ENCODE measurements at regions not wholly inside any gene's neighbourhood (a gene's known extent, or its start where the extent isn't known, plus 50 kb on each side); places are given as distances from the start of the nearest gene placed in this dataset.
A peak's percentile ranks its signal among the peaks of the same experiment; 100 is the strongest.

- DNase-seq, result no peak
- H3K27me3 ChIP-seq (replicated peaks in 2 of 5; ENCODE audit: control insufficient read depth in 4 of 5, insufficient read depth in 5 of 5, low read length in 4 of 5), result no peaks in the 10 kb centered on the region
- H3K4me1 ChIP-seq (ENCODE audit: control extremely low read depth in 1 of 4, control insufficient read depth in 4 of 4, insufficient read depth in 4 of 4, low read length in 3 of 4), result peaks cover 7 to 17% (median 13%) of the 10 kb centered on the region in 4 experiments
- ChIA-PET CTCF (interaction anchor here (0.8 to 1.5 kb wide), 5 partner anchors 9 to 285 kb away, joined by 3 to 4 read pairs (median 3); no protein-coding TSS in a partner anchor), POLR2A (no interaction called here)
- H3K27ac ChIP-seq (ENCODE audit: insufficient read depth in 1 of 2, low read depth in 1 of 2, low read length in 2 of 2, poor library complexity in 1 of 2, severe bottlenecking in 2 of 2), result no peak overlapping the region
- H3K4me3 ChIP-seq (ENCODE audit: control insufficient read depth in 1 of 7, extremely low read depth in 1 of 7, insufficient read depth in 4 of 7, low read depth in 2 of 7, low read length in 6 of 7), result no peak overlapping the region
- WGBS (ENCODE audit: insufficient coverage), result 100% methylated on average over 1 of the region's 3 CpGs
- no peaks in the 10 kb centered on the region for H3K9me3 ChIP-seq (ENCODE audit: control extremely low read depth in 1 of 5, control insufficient read depth in 4 of 5, insufficient read depth in 2 of 5, low read depth in 1 of 5, low read length in 4 of 5)
- H3K36me3 ChIP-seq (ENCODE audit: control insufficient read depth in 4 of 4, insufficient read depth in 4 of 4, low read length in 3 of 4), result no peaks in the 10 kb centered on the region
Observed at GRCh38 chr13:95474992-95475391, 77.5 kb upstream of the CLDN10 start.

DNA sequence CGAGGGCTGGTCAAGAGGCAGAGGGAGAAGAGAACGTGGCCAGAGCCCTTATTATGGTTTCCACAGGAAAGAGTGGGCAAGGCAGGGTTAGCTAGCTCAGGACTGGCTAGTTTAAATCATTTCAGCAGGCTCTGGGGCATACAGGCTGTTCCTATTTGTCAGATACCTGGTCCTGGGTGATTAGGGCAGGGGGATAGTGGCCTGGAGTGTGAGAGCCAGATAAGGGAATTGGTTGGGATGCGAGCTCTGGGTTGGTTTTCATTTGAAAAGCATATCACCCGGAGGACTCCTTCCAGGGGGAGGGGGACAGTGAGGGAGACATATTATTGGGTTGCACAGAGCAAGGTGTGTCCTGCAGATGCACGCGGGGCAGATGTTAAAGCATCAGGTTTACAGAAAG lies 75.3 kb upstream of the CLDN10 start:
- peak in 1 of 3 donors; percentile 55 for DNase-seq
- Histone ChIP-seq H3K36me3 (ENCODE audit: control insufficient read depth in 4 of 4, insufficient read depth in 4 of 4, low read length in 3 of 4) (no peaks in the 10 kb centered on the region), H3K27ac (ENCODE audit: insufficient read depth in 1 of 2, low read depth in 1 of 2, low read length in 2 of 2, poor library complexity in 1 of 2, severe bottlenecking in 2 of 2) (no peak overlapping the region), H3K27me3 (replicated peaks in 2 of 5; ENCODE audit: control insufficient read depth in 4 of 5, insufficient read depth in 5 of 5, low read length in 4 of 5) (no peaks in the 10 kb centered on the region), H3K9me3 (ENCODE audit: control extremely low read depth in 1 of 5, control insufficient read depth in 4 of 5, insufficient read depth in 2 of 5, low read depth in 1 of 5, low read length in 4 of 5) (no peaks in the 10 kb centered on the region), H3K4me1 (ENCODE audit: control extremely low read depth in 1 of 4, control insufficient read depth in 4 of 4, insufficient read depth in 4 of 4, low read length in 3 of 4) (peaks cover 7 to 37% (median 26%) of the 10 kb centered on the region in 4 experiments), H3K4me3 (ENCODE audit: control insufficient read depth in 1 of 7, extremely low read depth in 1 of 7, insufficient read depth in 4 of 7, low read depth in 2 of 7, low read length in 6 of 7) (no peak overlapping the region)
- POLR2A ChIA-PET, result no interaction called here
- CTCF ChIA-PET, result interaction anchor here (0.9 to 6.9 kb wide), 8 partner anchors 40 to 287 kb away, joined by 3 to 52 read pairs (median 4); no protein-coding TSS in a partner anchor
- WGBS (ENCODE audit: insufficient coverage), result 73% methylated on average over 5 of the region's 6 CpGs

- Histone ChIP-seq H3K36me3 (ENCODE audit: control insufficient read depth in 4 of 4, insufficient read depth in 4 of 4, low read length in 3 of 4) (no peaks in the 10 kb centered on the region), H3K9me3 (ENCODE audit: control extremely low read depth in 1 of 5, control insufficient read depth in 4 of 5, insufficient read depth in 2 of 5, low read depth in 1 of 5, low read length in 4 of 5) (no peaks in the 10 kb centered on the region), H3K4me1 (ENCODE audit: control extremely low read depth in 1 of 4, control insufficient read depth in 4 of 4, insufficient read depth in 4 of 4, low read length in 3 of 4) (peaks cover 7 to 37% (median 26%) of the 10 kb centered on the region in 4 experiments), H3K4me3 (ENCODE audit: control insufficient read depth in 1 of 7, extremely low read depth in 1 of 7, insufficient read depth in 4 of 7, low read depth in 2 of 7, low read length in 6 of 7) (peak overlapping the region in 5 of 7 experiments; percentile 4 to 55 (median 50)), H3K27me3 (replicated peaks in 2 of 5; ENCODE audit: control insufficient read depth in 4 of 5, insufficient read depth in 5 of 5, low read length in 4 of 5) (no peaks in the 10 kb centered on the region), H3K27ac (ENCODE audit: insufficient read depth in 1 of 2, low read depth in 1 of 2, low read length in 2 of 2, poor library complexity in 1 of 2, severe bottlenecking in 2 of 2) (peak overlapping the region; percentile 42 to 58)
- ChIA-PET CTCF (interaction anchor here (0.9 to 6.9 kb wide), 19 partner anchors 13 to 354 kb away, joined by 3 to 52 read pairs (median 4); partner anchors contain the start of gene CLDN10), POLR2A (no interaction called here)
- WGBS (ENCODE audit: insufficient coverage), result no CpG with 5 or more reads among the region's 2 CpGs
- peak in 1 of 3 donors; percentile 40 for DNase-seq
Observed at GRCh38 chr13:95479731-95480130, 72.8 kb upstream of the CLDN10 start.

- WGBS (ENCODE audit: insufficient coverage), result 0% methylated on average over 3 of the region's 7 CpGs
- POLR2A ChIA-PET, result no interaction called here
- Histone ChIP-seq H3K36me3 (ENCODE audit: control insufficient read depth in 4 of 4, insufficient read depth in 4 of 4, low read length in 3 of 4) (no peaks in the 10 kb centered on the region), H3K4me1 (ENCODE audit: control extremely low read depth in 1 of 4, control insufficient read depth in 4 of 4, insufficient read depth in 4 of 4, low read length in 3 of 4) (peaks cover 7 to 40% (median 26%) of the 10 kb centered on the region in 4 experiments), H3K27me3 (replicated peaks in 2 of 5; ENCODE audit: control insufficient read depth in 4 of 5, insufficient read depth in 5 of 5, low read length in 4 of 5) (no peaks in the 10 kb centered on the region), H3K27ac (ENCODE audit: insufficient read depth in 1 of 2, low read depth in 1 of 2, low read length in 2 of 2, poor library complexity in 1 of 2, severe bottlenecking in 2 of 2) (peak overlapping the region; percentile 42 to 58), H3K9me3 (ENCODE audit: control extremely low read depth in 1 of 5, control insufficient read depth in 4 of 5, insufficient read depth in 2 of 5, low read depth in 1 of 5, low read length in 4 of 5) (no peaks in the 10 kb centered on the region), H3K4me3 (ENCODE audit: control insufficient read depth in 1 of 7, extremely low read depth in 1 of 7, insufficient read depth in 4 of 7, low read depth in 2 of 7, low read length in 6 of 7) (peak overlapping the region in 5 of 7 experiments; percentile 4 to 55 (median 50))
- peak; percentile 93 to 99 (median 98) for DNase-seq
- CTCF ChIA-PET, result interaction anchor here (0.7 to 6.9 kb wide), 23 partner anchors 13 to 354 kb away, joined by 3 to 52 read pairs (median 4); partner anchors contain the start of gene CLDN10
Observed at GRCh38 chr13:95480131-95480545, 72.4 kb upstream of the CLDN10 start.

DNA sequence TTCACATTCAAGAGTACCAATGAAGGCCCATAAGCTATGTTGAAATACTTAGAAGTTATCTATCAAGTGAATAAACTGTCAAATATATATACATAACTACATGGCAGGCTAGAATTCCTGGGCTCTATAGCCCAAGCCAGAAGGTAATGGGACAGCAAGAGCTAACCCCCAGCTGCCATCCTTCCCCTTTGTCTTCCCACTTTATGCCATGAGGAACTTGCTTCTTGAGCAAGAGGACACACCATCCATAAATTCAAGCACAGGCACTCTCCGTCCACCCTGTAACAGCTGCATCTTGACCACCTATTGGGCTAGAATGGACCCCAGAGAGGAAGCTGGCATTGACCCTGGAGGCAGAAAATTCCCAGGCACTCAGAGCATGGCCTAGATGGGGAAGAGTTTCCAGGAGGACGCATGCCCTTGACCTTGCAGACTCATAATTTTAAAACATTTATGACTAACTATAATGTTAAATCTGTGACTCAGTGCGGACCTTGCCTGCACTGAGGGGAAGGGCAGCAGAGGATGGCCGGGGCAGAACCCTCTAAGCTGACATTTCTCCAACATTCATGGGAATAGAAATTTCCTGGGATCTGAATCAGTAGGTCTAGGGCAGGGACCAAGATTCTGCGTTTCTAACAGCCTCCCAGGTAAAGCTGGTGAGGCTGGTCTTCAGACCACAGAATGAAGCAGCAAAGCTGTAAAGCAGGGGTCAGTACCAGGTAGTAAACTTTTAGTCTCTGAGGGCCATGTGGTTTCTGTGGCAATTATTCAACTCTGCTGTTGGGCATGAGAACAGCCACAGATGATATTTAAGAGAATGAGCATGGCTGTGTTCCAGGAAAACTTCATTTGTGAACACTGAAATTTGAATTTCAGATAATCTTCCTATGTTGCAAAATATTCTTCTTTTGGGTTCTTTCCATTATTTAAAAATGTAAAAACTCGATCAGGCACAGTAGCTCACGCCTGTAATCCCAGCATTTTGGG lies 71.4 kb upstream of the CLDN10 start:
- CTCF ChIA-PET, result interaction anchor here (0.7 to 6.9 kb wide), 19 partner anchors 12 to 322 kb away, joined by 3 to 52 read pairs (median 4); no protein-coding TSS in a partner anchor
- Histone ChIP-seq H3K4me1 (ENCODE audit: control extremely low read depth in 1 of 4, control insufficient read depth in 4 of 4, insufficient read depth in 4 of 4, low read length in 3 of 4) (peaks cover 7 to 49% (median 33%) of the 10 kb centered on the region in 4 experiments), H3K36me3 (ENCODE audit: control insufficient read depth in 4 of 4, insufficient read depth in 4 of 4, low read length in 3 of 4) (no peaks in the 10 kb centered on the region), H3K4me3 (ENCODE audit: control insufficient read depth in 1 of 7, extremely low read depth in 1 of 7, insufficient read depth in 4 of 7, low read depth in 2 of 7, low read length in 6 of 7) (no peak overlapping the region), H3K27ac (ENCODE audit: insufficient read depth in 1 of 2, low read depth in 1 of 2, low read length in 2 of 2, poor library complexity in 1 of 2, severe bottlenecking in 2 of 2) (no peak overlapping the region), H3K27me3 (replicated peaks in 2 of 5; ENCODE audit: control insufficient read depth in 4 of 5, insufficient read depth in 5 of 5, low read length in 4 of 5) (no peaks in the 10 kb centered on the region), H3K9me3 (ENCODE audit: control extremely low read depth in 1 of 5, control insufficient read depth in 4 of 5, insufficient read depth in 2 of 5, low read depth in 1 of 5, low read length in 4 of 5) (no peaks in the 10 kb centered on the region)
- 69% methylated on average over 2 of the region's 7 CpGs for WGBS (ENCODE audit: insufficient coverage)
- peak in 2 of 3 donors; percentile 41 to 45 for DNase-seq
- POLR2A ChIA-PET, result no interaction called here

GRCh38 chr13:95484052-95484451 lies 68.5 kb upstream of the CLDN10 start:
- POLR2A ChIA-PET, result no interaction called here
- WGBS (ENCODE audit: insufficient coverage), result 80% methylated on average over 1 of the region's 1 CpG

More at GRCh38 chr13:95484052-95484451, 68.5 kb upstream of the CLDN10 start:
- no peak for DNase-seq
- Histone ChIP-seq H3K4me1 (ENCODE audit: control extremely low read depth in 1 of 4, control insufficient read depth in 4 of 4, insufficient read depth in 4 of 4, low read length in 3 of 4) (peaks cover 7 to 42% (median 27%) of the 10 kb centered on the region in 4 experiments), H3K27me3 (replicated peaks in 2 of 5; ENCODE audit: control insufficient read depth in 4 of 5, insufficient read depth in 5 of 5, low read length in 4 of 5) (no peaks in the 10 kb centered on the region), H3K36me3 (ENCODE audit: control insufficient read depth in 4 of 4, insufficient read depth in 4 of 4, low read length in 3 of 4) (no peaks in the 10 kb centered on the region), H3K9me3 (ENCODE audit: control extremely low read depth in 1 of 5, control insufficient read depth in 4 of 5, insufficient read depth in 2 of 5, low read depth in 1 of 5, low read length in 4 of 5) (no peaks in the 10 kb centered on the region), H3K27ac (ENCODE audit: insufficient read depth in 1 of 2, low read depth in 1 of 2, low read length in 2 of 2, poor library complexity in 1 of 2, severe bottlenecking in 2 of 2) (no peak overlapping the region), H3K4me3 (ENCODE audit: control insufficient read depth in 1 of 7, extremely low read depth in 1 of 7, insufficient read depth in 4 of 7, low read depth in 2 of 7, low read length in 6 of 7) (no peak overlapping the region)
- CTCF ChIA-PET, result interaction anchor here (0.6 to 1.4 kb wide), 3 partner anchors 9 to 96 kb away, joined by 3 to 4 read pairs (median 3); no protein-coding TSS in a partner anchor

All from common myeloid progenitor, CD34-positive (primary cell).